Calu3 (cell line): ENCODE measurements at regions not wholly inside any gene's neighbourhood (a gene's known extent, or its start where the extent isn't known, plus 50 kb on each side); places are given as distances from the start of the nearest gene placed in this dataset.

Experiments used
- BruUV-seq: library from RNA; stranded (reverse); fragments of 400-500 nt; replicated peaks from 2 replicates; lab custom pipeline; 2021; lab: Mats Ljungman, UMichigan
- CTCF ChIA-PET: fragments of 300-600 bp; sonication (Branson Sonifier 250); formaldehyde crosslinking; loops from one replicate; lab custom pipeline; 2022; ENCODE audit warnings: antibody characterized with exemption; lab: Charles Lee
- DNase-seq: peaks from one replicate; pipeline ENCODE4 v3.0.0; 2022
- H3K27ac Mint-ChIP-seq: one replicate; pipeline ENCODE4 v1.8.0; 2022; ENCODE audit warnings: mixed read lengths; ENCODE audit not compliant: unreplicated experiment
- H3K27me3 Mint-ChIP-seq: one replicate; pipeline ENCODE4 v1.8.0; 2022; ENCODE audit warnings: mixed read lengths; ENCODE audit not compliant: unreplicated experiment
- H3K36me3 Mint-ChIP-seq: one replicate; pipeline ENCODE4 v1.8.0; 2022; ENCODE audit warnings: mild to moderate bottlenecking, moderate library complexity, mixed read lengths; ENCODE audit not compliant: insufficient read depth, unreplicated experiment
- H3K4me1 Mint-ChIP-seq: one replicate; pipeline ENCODE4 v1.8.0; 2022; ENCODE audit warnings: mild to moderate bottlenecking, low read depth, mixed read lengths; ENCODE audit not compliant: unreplicated experiment
- H3K4me3 Mint-ChIP-seq: one replicate; pipeline ENCODE4 v1.8.0; 2022; ENCODE audit warnings: mild to moderate bottlenecking, low read depth, moderate library complexity, mixed read lengths; ENCODE audit not compliant: unreplicated experiment
- H3K9me3 Mint-ChIP-seq: one replicate; pipeline ENCODE4 v1.8.0; 2022; ENCODE audit warnings: low read depth, mixed read lengths; ENCODE audit not compliant: unreplicated experiment
- intact Hi-C: fragments of 100-400 bp; cut with micrococcal nuclease; formaldehyde crosslinking; loops from one replicate; pipeline ENCODE4 v1.10.0; 2022; ENCODE audit not compliant: unreplicated experiment
- TF ChIP-seq, protein P1 (sequence below): fragments of 200-600 bp; IDR thresholded peaks from one replicate; pipeline ENCODE4 v1.8.0; 2022; ENCODE audit warnings: antibody characterized with exemption; ENCODE audit not compliant: unreplicated experiment

DNA sequence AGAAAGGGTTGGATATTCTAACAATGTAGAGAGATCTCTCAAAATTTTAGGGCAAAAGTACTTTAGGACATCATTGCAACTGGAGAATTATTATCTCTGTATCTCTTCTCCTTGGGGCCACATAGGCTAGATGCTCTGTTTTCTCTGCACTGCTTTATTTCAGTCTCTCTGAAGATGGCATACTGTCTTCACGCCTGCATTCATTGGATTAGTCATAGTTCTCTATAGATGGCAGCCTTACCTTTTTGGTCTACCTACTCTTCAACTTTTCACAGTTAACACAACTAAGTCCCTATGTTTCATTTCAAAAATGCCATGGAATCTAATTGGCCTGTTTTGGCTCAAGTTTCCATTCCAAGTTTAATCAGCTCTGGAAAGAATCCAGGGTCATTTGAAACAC lies 1623.3 kb upstream of the B3GALT2 start:
- H3K9me3 Mint-ChIP-seq: peaks cover 3% of the 10 kb centered on the region
- TF ChIP-seq, protein P1, sequence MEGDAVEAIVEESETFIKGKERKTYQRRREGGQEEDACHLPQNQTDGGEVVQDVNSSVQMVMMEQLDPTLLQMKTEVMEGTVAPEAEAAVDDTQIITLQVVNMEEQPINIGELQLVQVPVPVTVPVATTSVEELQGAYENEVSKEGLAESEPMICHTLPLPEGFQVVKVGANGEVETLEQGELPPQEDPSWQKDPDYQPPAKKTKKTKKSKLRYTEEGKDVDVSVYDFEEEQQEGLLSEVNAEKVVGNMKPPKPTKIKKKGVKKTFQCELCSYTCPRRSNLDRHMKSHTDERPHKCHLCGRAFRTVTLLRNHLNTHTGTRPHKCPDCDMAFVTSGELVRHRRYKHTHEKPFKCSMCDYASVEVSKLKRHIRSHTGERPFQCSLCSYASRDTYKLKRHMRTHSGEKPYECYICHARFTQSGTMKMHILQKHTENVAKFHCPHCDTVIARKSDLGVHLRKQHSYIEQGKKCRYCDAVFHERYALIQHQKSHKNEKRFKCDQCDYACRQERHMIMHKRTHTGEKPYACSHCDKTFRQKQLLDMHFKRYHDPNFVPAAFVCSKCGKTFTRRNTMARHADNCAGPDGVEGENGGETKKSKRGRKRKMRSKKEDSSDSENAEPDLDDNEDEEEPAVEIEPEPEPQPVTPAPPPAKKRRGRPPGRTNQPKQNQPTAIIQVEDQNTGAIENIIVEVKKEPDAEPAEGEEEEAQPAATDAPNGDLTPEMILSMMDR: no peak
- intact Hi-C loops: no loop called here
- no TSS peak for BruUV-seq
- H3K4me1 Mint-ChIP-seq: no peaks in the 10 kb centered on the region
- H3K27ac Mint-ChIP-seq: no peak overlapping the region
- no peak for DNase-seq
- H3K27me3 Mint-ChIP-seq: no peaks in the 10 kb centered on the region
- CTCF ChIA-PET: no interaction called here
- H3K36me3 Mint-ChIP-seq: no peaks in the 10 kb centered on the region
- no peak overlapping the region for H3K4me3 Mint-ChIP-seq

DNA sequence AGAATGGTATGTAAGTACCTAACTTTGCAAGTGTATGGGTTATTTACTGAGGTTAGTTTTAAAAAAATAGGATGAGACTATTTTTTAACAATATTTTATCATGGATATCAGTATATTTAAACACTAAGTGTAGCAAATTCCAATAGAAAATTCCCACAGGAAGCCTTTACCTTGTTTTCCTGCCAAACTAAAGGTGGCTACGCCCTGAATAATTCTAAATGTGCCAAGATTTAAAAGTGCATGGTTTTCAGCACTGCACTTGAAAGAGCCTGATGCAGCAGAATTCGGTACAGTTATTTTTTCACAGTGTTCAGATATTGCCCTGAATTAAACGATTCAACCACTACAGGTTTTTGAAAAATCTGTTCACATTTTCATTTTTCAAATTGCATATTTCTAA lies 1622.8 kb upstream of the B3GALT2 start:
- no peak overlapping the region for H3K27ac Mint-ChIP-seq
- CTCF ChIA-PET: interaction anchor here (0.7 kb wide), 1 partner anchor 29 kb away, joined by 3 read pairs; no protein-coding TSS in a partner anchor
- TF ChIP-seq, protein P1: no peak
- intact Hi-C loops: no loop called here
- no peak for DNase-seq
- no peaks in the 10 kb centered on the region for H3K4me1 Mint-ChIP-seq
- no peaks in the 10 kb centered on the region for H3K27me3 Mint-ChIP-seq
- no TSS peak for BruUV-seq
- H3K4me3 Mint-ChIP-seq: no peak overlapping the region
- H3K36me3 Mint-ChIP-seq: no peaks in the 10 kb centered on the region
- H3K9me3 Mint-ChIP-seq: peaks cover 3% of the 10 kb centered on the region

DNA sequence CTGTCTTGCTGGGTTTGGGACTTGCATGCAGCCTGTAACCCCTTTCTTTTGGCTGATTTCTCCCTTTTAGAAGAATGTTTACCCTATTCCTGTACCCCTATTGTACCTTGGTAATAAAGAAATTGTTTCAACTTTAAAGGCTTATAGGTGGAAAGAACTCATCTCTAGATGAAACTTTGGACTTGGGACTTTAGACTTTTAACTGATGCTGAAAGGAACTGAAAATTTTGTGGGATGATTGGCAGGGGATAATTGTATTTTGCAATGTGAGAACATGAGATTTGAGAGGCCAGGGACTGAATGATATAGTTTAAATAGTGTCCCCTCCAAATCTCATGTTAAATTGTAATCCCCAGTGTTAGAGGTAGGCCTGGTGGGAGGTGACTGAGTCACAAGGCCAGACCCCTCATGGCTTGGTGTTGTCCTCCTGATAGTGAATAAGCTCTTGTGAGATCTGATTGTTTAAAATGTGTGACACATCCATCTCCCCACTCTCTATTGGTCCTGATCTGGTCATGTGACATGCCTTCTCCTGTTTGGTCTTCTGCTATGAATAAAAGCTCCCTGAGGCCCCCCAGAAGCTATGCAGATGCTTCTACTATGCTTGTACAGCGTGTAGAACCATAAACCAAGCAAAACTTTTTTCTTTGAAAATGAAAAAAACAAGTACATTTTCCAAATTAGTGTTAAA lies 1621.3 kb upstream of the B3GALT2 start:
- H3K4me3 Mint-ChIP-seq: no peak overlapping the region
- peaks cover 3% of the 10 kb centered on the region for H3K9me3 Mint-ChIP-seq
- DNase-seq: no peak
- intact Hi-C loops: no loop called here
- no TSS peak for BruUV-seq
- no peak overlapping the region for H3K27ac Mint-ChIP-seq
- TF ChIP-seq, protein P1: no peak
- H3K27me3 Mint-ChIP-seq: no peaks in the 10 kb centered on the region
- no peaks in the 10 kb centered on the region for H3K4me1 Mint-ChIP-seq
- no peaks in the 10 kb centered on the region for H3K36me3 Mint-ChIP-seq
- CTCF ChIA-PET: no interaction called here

DNA sequence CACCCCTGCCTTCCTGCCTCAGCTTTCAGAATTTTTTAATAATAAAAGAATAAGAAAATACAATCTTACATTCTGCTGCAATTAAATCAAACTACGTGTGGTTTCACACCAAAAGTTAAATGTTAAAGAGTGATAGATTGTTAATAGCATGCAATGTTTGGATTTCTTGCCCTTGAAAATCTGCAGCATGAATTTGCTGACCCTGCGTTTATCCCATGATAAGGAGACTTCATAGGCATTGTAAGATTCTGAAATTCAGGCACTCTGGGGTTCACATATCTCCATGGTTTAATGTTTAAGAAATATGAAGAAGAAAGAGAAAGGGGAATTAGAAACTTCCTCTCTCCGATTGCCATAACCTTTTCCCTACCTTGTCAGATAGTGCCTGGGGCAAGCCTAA lies 1616.2 kb upstream of the B3GALT2 start:
- no peaks in the 10 kb centered on the region for H3K4me1 Mint-ChIP-seq
- TF ChIP-seq, protein P1: no peak
- H3K27me3 Mint-ChIP-seq: no peaks in the 10 kb centered on the region
- H3K4me3 Mint-ChIP-seq: no peak overlapping the region
- no peak overlapping the region for H3K27ac Mint-ChIP-seq
- BruUV-seq: no TSS peak
- intact Hi-C loops: no loop called here
- H3K9me3 Mint-ChIP-seq: no peaks in the 10 kb centered on the region
- no peak for DNase-seq
- CTCF ChIA-PET: no interaction called here
- no peaks in the 10 kb centered on the region for H3K36me3 Mint-ChIP-seq
